HepG2 (cell line): ENCODE measurements at regions not wholly inside any gene's neighbourhood (a gene's known extent, or its start where the extent isn't known, plus 50 kb on each side); places are given as distances from the start of the nearest gene placed in this dataset.

ENCODE experiments used
- AKAP8 ChIP-seq: sonication (generic); formaldehyde crosslinking; IDR thresholded peaks from 2 replicates; pipeline ENCODE4 v1.5.1; 2020; ENCODE audit warnings: mild to moderate bottlenecking, missing genetic modification reagents
- ATF7 ChIP-seq, 2 experiments: fragments of 450-650 bp in 1 of 2; sonication (generic) in 1 of 2; formaldehyde crosslinking in 1 of 2; IDR thresholded peaks; 2 replicates each; pipeline versions ENCODE4 v1.4.0 to v1.6.1; 2016 to 2020; ENCODE audit warnings: antibody characterized with exemption in 1 of 2, mild to moderate bottlenecking in 1 of 2, missing genetic modification reagents in 1 of 2
- EP300 ChIP-seq, 3 experiments: sonication (generic) in 1 of 3; formaldehyde crosslinking in 1 of 3; IDR thresholded peaks; 2 replicates each; pipeline versions ENCODE4 v1.5.1 to v1.6.1; 2011 to 2020; ENCODE audit warnings: low read depth in 2 of 3, low read length in 2 of 3, borderline replicate concordance in 1 of 3, improper control_type of control experiment in 1 of 3, mild to moderate bottlenecking in 1 of 3, missing genetic modification reagents in 1 of 3, moderate library complexity in 1 of 3
- HOXA9 ChIP-seq: sonication (generic); formaldehyde crosslinking; IDR thresholded peaks from 2 replicates; pipeline ENCODE4 v1.8.1; 2022; ENCODE audit warnings: missing genetic modification reagents, mild to moderate bottlenecking, moderate library complexity, borderline replicate concordance
- HOXD1 ChIP-seq: sonication (generic); formaldehyde crosslinking; IDR thresholded peaks from 2 replicates; pipeline ENCODE4 v1.5.0; 2020; ENCODE audit warnings: missing genetic modification reagents
- NCOR1 ChIP-seq: fragments of 200-600 bp; sonication (generic); IDR thresholded peaks from 2 replicates; pipeline ENCODE4 v1.7.0; 2017; ENCODE audit warnings: antibody characterized with exemption, low read length, borderline replicate concordance
- POLR2AphosphoS5 ChIP-seq: IDR thresholded peaks from 2 replicates; pipeline ENCODE4 v1.6.1; 2012; ENCODE audit warnings: low read depth, low read length
- RFXANK ChIP-seq: IDR thresholded peaks from 2 replicates; pipeline ENCODE4 v1.6.1; 2016
- TRIM24 ChIP-seq: sonication (generic); formaldehyde crosslinking; IDR thresholded peaks from 2 replicates; pipeline ENCODE4 v1.8.0; 2022; ENCODE audit warnings: mild to moderate bottlenecking, missing genetic modification reagents
- XBP1 ChIP-seq: sonication (generic); formaldehyde crosslinking; IDR thresholded peaks from 2 replicates; pipeline ENCODE4 v1.5.0; 2020; ENCODE audit warnings: missing genetic modification reagents
- ZNF430 ChIP-seq: sonication (generic); formaldehyde crosslinking; IDR thresholded peaks from 2 replicates; pipeline ENCODE4 v1.9.0; 2021; ENCODE audit warnings: mild to moderate bottlenecking, missing genetic modification reagents
- ZSCAN31 ChIP-seq: sonication (generic); formaldehyde crosslinking; IDR thresholded peaks from 2 replicates; pipeline ENCODE4 v1.5.0; 2020; ENCODE audit warnings: low read depth, mild to moderate bottlenecking, missing genetic modification reagents
- TF ChIP-seq, protein P1 (sequence below): sonication (generic); formaldehyde crosslinking; IDR thresholded peaks from 2 replicates; pipeline ENCODE4 v1.5.0; 2020; ENCODE audit warnings: missing genetic modification reagents
- TF ChIP-seq, protein P2 (sequence below): IDR thresholded peaks from 2 replicates; pipeline ENCODE4 v1.6.1; 2016; ENCODE audit warnings: low read depth
- TF ChIP-seq, protein P3 (sequence below), 2 experiments: sonication (generic) in 1 of 2; formaldehyde crosslinking in 1 of 2; IDR thresholded peaks; 2 replicates each; pipeline versions ENCODE4 v1.4.0 to v1.6.1; 2016 to 2020; ENCODE audit warnings: borderline replicate concordance in 1 of 2, low read depth in 1 of 2, mild to moderate bottlenecking in 1 of 2, missing genetic modification reagents in 1 of 2

GRCh38 chr2:37854676-37855282 lies 70.3 kb upstream of the RMDN2 start (continued):
- TF ChIP-seq NCOR1: no peak
- no peak for TF ChIP-seq POLR2AphosphoS5
- no peak for TF ChIP-seq ZSCAN31 (CRISPR knock-in tag)
- TF ChIP-seq, protein P1, sequence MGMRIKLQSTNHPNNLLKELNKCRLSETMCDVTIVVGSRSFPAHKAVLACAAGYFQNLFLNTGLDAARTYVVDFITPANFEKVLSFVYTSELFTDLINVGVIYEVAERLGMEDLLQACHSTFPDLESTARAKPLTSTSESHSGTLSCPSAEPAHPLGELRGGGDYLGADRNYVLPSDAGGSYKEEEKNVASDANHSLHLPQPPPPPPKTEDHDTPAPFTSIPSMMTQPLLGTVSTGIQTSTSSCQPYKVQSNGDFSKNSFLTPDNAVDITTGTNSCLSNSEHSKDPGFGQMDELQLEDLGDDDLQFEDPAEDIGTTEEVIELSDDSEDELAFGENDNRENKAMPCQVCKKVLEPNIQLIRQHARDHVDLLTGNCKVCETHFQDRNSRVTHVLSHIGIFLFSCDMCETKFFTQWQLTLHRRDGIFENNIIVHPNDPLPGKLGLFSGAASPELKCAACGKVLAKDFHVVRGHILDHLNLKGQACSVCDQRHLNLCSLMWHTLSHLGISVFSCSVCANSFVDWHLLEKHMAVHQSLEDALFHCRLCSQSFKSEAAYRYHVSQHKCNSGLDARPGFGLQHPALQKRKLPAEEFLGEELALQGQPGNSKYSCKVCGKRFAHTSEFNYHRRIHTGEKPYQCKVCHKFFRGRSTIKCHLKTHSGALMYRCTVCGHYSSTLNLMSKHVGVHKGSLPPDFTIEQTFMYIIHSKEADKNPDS (CRISPR knock-in tag): no peak
- no peak for TF ChIP-seq HOXA9 (CRISPR knock-in tag)
- no peak for TF ChIP-seq ATF7 (IDR thresholded peaks at IDR 0.05)
- TF ChIP-seq ATF7 (CRISPR knock-in tag; IDR thresholded peaks at IDR 0.05): no peak
- TF ChIP-seq AKAP8: no peak
- no peak for TF ChIP-seq XBP1 (CRISPR knock-in tag)
- TF ChIP-seq TRIM24 (CRISPR knock-in tag): no peak
- TF ChIP-seq HOXD1 (CRISPR knock-in tag): no peak
- TF ChIP-seq RFXANK (CRISPR knock-in tag): no peak
- no peak for TF ChIP-seq ZNF430
- TF ChIP-seq, protein P2, sequence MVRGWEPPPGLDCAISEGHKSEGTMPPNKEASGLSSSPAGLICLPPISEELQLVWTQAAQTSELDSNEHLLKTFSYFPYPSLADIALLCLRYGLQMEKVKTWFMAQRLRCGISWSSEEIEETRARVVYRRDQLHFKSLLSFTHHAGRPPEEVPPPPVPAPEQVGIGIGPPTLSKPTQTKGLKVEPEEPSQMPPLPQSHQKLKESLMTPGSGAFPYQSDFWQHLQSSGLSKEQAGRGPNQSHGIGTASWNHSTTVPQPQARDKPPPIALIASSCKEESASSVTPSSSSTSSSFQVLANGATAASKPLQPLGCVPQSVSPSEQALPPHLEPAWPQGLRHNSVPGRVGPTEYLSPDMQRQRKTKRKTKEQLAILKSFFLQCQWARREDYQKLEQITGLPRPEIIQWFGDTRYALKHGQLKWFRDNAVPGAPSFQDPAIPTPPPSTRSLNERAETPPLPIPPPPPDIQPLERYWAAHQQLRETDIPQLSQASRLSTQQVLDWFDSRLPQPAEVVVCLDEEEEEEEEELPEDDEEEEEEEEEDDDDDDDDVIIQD: no peak
- TF ChIP-seq, protein P3, sequence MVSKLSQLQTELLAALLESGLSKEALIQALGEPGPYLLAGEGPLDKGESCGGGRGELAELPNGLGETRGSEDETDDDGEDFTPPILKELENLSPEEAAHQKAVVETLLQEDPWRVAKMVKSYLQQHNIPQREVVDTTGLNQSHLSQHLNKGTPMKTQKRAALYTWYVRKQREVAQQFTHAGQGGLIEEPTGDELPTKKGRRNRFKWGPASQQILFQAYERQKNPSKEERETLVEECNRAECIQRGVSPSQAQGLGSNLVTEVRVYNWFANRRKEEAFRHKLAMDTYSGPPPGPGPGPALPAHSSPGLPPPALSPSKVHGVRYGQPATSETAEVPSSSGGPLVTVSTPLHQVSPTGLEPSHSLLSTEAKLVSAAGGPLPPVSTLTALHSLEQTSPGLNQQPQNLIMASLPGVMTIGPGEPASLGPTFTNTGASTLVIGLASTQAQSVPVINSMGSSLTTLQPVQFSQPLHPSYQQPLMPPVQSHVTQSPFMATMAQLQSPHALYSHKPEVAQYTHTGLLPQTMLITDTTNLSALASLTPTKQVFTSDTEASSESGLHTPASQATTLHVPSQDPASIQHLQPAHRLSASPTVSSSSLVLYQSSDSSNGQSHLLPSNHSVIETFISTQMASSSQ (IDR thresholded peaks at IDR 0.05; ENCODE audit: low read depth): no peak
- TF ChIP-seq, protein P3 (CRISPR knock-in tag; IDR thresholded peaks at IDR 0.05; ENCODE audit: borderline replicate concordance): no peak
- no peak for TF ChIP-seq EP300 (IDR thresholded peaks at IDR 0.05; ENCODE audit: low read depth in 2 of 2, low read length in 2 of 2)
- no peak for TF ChIP-seq EP300 (CRISPR knock-in tag; IDR thresholded peaks at IDR 0.05; ENCODE audit: borderline replicate concordance)
